GM19035 (cell line): ENCODE measurements at regions not wholly inside any gene's neighbourhood (a gene's known extent, or its start where the extent isn't known, plus 50 kb on each side); places are given as distances from the start of the nearest gene placed in this dataset.

Experiments used
- ATAC-seq: cut with Tn5 transposase; IDR thresholded peaks from one replicate; pipeline ENCODE4 v1.9.1; 2021; ENCODE audit not compliant: unreplicated experiment

GRCh38 chr2:145483854-145484253 lies 963.9 kb upstream of the ZEB2 start:
- ATAC-seq = no peak

DNA sequence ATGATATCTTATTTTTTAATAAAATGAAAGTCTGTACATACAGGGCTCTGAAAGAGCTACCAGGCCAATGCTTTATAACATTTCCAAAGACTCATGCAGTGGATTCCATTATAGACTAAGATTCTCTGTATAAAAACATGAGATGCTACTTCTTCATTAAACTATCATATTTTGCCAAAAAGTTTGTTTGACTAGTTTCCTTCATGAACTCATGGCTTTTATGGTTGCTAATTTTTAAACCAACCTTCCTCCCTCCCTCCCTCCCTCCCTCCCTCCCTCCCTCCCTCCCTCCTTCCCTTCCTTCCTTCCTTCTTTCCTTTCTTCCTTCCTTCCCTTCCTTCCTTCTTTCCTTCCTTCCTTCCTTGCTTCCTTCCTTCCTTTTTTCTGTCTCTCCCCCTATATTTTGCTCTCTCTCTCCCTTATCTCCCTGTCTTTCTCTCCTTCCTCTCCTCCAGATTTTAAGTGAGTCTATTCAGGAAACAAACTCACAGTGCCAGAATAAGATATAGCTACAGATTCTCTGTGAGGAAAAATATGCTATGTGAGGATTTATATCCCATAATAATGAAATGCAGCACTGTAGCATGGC lies 961.5 kb upstream of the ZEB2 start:
- ATAC-seq = no peak

DNA sequence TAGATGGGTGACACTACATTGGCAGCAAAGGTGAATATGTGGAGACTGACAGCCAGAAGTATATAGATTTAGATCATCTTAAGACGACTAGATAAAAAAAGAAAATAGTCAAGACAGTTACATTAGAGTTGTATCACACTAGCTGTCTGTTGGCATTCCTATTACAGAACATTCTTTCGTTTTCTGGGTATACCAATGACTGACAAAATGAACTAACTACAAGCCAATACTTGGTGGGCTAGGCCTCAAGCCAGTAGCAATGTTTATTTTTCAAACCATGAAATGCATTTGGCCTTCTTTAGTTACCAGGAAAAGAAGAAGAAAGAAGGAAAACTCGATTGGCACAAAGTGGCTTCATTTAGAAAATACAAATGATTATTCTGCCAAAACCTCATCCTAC lies 944.9 kb upstream of the ZEB2 start:
- no peak for ATAC-seq

- no peak for ATAC-seq
These were observed 940.2 kb upstream of the ZEB2 start for GRCh38 chr2:145460112-145460511.

- no peak for ATAC-seq
These were observed 911.4 kb upstream of the ZEB2 start for GRCh38 chr2:145431181-145431951.

DNA sequence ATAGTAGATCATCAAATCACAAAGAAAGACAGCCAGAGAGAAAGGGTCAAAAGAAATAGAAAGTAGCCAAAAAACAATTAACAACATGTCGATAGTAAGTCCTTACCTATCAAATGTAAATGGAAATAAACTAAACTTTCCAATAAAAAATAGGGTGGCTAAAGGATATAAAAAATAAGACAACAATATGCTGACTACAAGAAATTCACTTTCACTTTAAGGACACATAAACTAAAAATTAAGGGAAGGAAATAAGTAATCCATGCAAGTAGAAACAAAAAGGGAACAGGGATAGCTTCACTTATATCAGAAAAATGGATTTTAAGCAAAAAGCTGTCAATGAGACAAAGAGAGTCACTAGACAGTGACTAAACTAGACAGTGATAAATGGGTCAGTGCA lies 903.9 kb upstream of the ZEB2 start:
- no peak for ATAC-seq

DNA sequence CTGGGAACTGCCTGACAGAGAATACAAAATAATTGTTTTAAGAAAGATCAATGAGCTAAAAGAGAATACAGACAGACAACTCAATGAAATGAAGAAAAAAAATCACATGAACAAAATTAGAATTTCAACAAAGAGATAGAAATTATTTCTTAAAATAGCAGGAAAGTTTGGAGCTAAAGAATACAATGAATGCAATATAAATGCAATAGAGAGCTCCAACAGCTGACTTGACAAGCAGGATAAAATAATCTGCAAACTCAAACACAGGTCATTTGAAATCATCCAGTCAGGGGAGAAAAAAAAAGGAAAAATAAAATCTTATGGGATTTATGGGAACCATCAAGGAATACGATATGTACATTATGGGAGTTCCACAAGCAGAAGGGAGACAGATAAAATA lies 902.7 kb upstream of the ZEB2 start:
- ATAC-seq = no peak

DNA sequence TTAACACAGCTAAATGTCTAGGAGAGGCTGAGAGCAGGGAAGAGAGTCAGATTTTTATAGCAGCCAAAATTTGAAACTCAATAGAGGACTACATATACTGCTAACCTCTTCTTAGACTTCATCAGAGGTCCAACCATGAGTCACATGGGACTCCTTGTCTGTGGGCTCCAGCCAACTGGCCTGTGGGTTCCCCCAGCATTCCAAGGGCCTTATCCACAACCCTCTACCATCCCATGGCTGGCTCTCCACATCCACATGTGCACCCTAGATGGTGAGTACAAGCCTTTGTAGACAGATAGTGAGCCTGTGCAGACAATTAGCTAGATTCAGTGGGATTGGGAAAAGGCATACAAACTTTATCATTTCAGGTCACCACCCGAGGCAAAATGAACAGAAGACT lies 901.9 kb upstream of the ZEB2 start:
- ATAC-seq = no peak

DNA sequence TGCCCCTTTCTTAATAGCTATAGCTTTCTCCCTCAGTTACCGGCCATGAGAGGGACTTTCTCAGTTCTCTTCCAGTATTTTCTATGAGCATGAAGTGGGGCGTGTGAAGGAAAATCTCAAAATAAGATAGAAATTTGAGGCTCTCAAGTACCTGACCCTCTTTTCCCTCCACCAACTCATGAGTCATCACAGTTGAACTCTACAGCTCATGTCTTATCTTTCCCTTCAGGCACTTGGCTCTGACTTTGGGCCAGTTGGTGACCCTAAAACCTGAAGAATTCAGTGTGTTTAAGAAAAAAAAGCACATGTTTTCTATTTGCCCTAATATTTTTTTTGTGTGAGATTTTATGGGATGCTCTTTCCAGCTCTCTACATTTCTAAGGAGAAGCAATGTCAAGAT lies 896.7 kb upstream of the ZEB2 start:
- ATAC-seq = no peak

DNA sequence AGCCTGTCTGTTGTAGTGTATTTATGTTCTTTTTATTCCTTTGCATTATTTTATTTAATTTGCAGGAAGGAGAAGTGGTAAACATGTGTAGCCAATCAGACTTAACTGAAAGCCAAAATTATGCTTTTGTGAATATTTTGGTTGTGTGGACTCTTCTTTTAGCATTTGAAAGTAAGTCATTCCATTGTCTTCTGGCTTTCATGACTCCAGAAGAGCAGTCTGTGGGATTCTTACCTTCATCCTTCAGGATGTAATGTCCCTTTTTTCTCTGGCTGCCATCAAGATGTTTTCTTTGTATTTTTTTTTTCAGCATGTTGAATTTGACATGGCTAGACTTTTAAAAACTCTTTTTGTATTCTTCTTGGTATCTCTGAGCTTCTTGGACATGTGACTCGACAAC lies 895.2 kb upstream of the ZEB2 start:
- ATAC-seq = no peak

GRCh38 chr2:145413261-145414030 lies 893.5 kb upstream of the ZEB2 start:
- ATAC-seq = no peak

DNA sequence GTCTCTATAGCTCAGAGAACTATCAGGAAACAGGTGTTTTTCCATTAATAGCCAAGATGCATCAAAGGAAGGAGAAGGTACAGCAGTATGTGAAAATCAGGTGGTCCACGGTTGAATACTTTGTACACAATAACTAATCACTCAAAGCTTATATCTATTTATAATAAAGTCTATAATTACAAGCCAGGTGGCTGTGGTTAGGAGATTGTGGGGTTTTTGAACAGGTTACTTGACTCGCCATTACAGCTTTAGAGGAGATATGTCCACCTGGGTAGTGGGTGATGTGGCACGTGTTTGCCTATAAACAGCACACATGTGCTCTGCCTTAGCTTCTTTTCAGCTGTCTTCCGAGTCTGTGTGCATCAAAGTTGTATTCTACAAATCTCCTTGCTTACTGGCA lies 892.2 kb upstream of the ZEB2 start:
- peak; percentile 47 for ATAC-seq

DNA sequence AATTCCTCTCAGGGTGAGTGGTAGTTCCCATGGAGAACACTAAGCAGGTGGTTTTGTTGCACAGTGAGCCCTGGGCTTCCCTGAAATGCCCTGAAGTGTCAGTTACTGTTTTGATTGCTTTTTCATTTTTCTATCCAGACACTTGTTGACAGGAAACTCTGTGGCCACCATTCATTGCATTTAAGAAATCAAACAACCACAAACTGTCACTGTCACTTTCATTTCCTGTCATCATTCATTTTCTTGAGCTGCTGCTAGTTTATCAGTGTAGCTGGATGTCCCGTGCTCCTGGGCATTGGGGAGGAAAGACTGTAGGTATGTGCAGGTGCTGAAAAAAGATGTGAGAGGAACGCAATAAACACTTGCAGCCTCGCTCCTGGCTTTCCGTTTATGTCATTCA lies 891.6 kb upstream of the ZEB2 start:
- peak; percentile 95 for ATAC-seq

GRCh38 chr2:145410086-145410485 lies 890.2 kb upstream of the ZEB2 start:
- no peak for ATAC-seq

GRCh38 chr2:145408980-145409379 lies 889.1 kb upstream of the ZEB2 start:
- ATAC-seq = no peak

DNA sequence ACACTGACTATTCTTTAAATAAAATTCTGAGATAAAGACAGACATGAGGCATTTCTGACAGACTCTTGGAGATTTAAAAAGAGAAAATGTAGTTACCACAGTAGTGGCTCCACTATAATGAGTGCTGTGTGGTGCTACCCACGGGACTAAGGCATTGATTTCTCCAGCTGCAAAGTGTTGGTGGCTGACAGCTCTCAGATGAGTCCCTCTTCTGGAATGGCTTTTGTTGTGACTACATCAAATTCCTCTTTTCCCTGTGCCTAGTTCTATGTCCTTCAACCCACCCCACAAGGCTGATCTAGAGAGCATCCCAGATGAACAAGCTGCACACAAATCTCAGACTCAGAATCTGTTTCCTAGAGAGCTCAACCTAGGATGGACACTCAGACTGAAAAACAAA lies 884.8 kb upstream of the ZEB2 start:
- no peak for ATAC-seq

GRCh38 chr2:145402706-145403277 lies 882.9 kb upstream of the ZEB2 start:
- ATAC-seq = no peak

DNA sequence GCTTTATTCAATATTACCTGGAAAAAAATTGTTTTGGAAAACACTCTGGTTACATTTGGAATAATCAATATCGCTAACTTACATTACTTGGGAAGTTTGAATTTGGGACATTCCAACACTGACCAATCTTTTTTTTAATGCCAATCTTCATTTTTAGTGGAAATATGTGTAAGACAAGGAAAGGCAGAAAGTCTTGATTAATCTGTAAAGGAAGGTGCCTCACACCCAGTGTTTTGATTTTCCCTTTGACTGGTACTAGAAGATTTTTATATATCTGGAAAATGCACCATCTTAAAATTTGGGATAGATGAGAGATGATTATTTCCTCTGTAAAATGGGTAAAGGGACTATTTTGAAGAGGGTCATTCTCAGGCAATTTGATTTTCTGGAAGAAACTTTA lies 879.2 kb upstream of the ZEB2 start:
- ATAC-seq = no peak

DNA sequence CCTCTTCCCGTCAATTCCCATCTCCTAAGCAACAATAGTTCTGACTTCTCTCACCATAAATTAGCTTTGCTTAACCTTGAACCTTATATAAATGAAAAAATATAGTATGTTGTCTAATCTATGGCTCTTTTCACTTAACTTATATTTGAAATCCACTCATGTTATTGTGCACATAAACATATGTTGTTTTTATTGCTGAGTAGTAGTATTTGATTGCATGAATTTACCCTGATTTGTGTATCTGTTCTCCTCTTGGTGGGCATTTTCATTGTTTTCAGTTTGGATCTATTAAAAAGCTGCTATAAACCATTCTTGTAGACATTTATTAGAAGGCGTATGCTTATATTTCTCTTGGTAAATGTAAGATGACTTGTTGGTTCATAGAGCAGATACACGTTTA lies 874.3 kb upstream of the ZEB2 start:
- ATAC-seq = no peak

- no peak for ATAC-seq
These were observed 867.1 kb upstream of the ZEB2 start for GRCh38 chr2:145386973-145387372.

GRCh38 chr2:145383961-145384360 lies 864.0 kb upstream of the ZEB2 start:
- ATAC-seq = no peak
